Smooth muscle cell (in vitro differentiated cells): ENCODE measurements at regions not wholly inside any gene's neighbourhood (a gene's known extent, or its start where the extent isn't known, plus 50 kb on each side); places are given as distances from the start of the nearest gene placed in this dataset.

Experiments used
- DNase-seq: peaks from one replicate; lab custom pipeline; 2025; ENCODE audit not compliant: unreplicated experiment; lab: John Stamatoyannopoulos, UW
- H2AFZ ChIP-seq: fragments of 200-600 bp; sonication (generic); 2 replicates; pipeline ENCODE4 v1.6.0; 2016; ENCODE audit warnings: antibody characterized with exemption, low read depth, mild to moderate bottlenecking
- H3F3A ChIP-seq: fragments of 200-600 bp; sonication (generic); 2 replicates; pipeline ENCODE4 v1.6.0; 2017; ENCODE audit warnings: antibody characterized with exemption, low read depth
- H3K27ac ChIP-seq: fragments of 200-600 bp; sonication (generic); 2 replicates; pipeline ENCODE4 v1.5.1; 2016; ENCODE audit warnings: low read depth, mild to moderate bottlenecking
- H3K27me3 ChIP-seq: fragments of 200-600 bp; sonication (generic); 2 replicates; pipeline ENCODE4 v1.6.1; 2016; ENCODE audit warnings: low read depth, mild to moderate bottlenecking
- H3K36me3 ChIP-seq: fragments of 200-600 bp; sonication (generic); 2 replicates; pipeline ENCODE4 v1.5.1; 2016; ENCODE audit warnings: low read depth
- H3K4me1 ChIP-seq: fragments of 200-600 bp; sonication (generic); 2 replicates; pipeline ENCODE4 v1.5.1; 2016; ENCODE audit warnings: low read depth
- H3K4me2 ChIP-seq: fragments of 200-600 bp; sonication (generic); 2 replicates; pipeline ENCODE4 v1.6.0; 2016; ENCODE audit warnings: mild to moderate bottlenecking
- H3K4me3 ChIP-seq: fragments of 200-600 bp; sonication (generic); 2 replicates; pipeline ENCODE4 v1.5.1; 2016; ENCODE audit warnings: mild to moderate bottlenecking
- H3K79me2 ChIP-seq: fragments of 200-600 bp; sonication (generic); 2 replicates; pipeline ENCODE4 v1.6.0; 2016; ENCODE audit warnings: low read depth, mild to moderate bottlenecking
- H3K9ac ChIP-seq: fragments of 200-600 bp; sonication (generic); 2 replicates; pipeline ENCODE4 v1.6.0; 2016; ENCODE audit warnings: low read depth
- H3K9me3 ChIP-seq: fragments of 200-600 bp; sonication (generic); replicated peaks from 2 replicates; pipeline ENCODE4 v1.5.1; 2016; ENCODE audit warnings: low read depth
- H4K20me1 ChIP-seq: fragments of 200-600 bp; sonication (generic); 2 replicates; pipeline ENCODE4 v1.6.0; 2016; ENCODE audit warnings: low read depth
- WGBS: methylation state at CpG from one replicate; pipeline ENCODE4 v1.1.7; 2016; ENCODE audit warnings: low lambda C conversion rate; 5-methylcytosine and 5-hydroxymethylcytosine counted together
- TF ChIP-seq, protein P1 (sequence below): fragments of 200-600 bp; sonication (generic); IDR thresholded peaks from 2 replicates; pipeline ENCODE4 v1.5.1; 2017; ENCODE audit warnings: borderline replicate concordance, mild to moderate bottlenecking, antibody characterized with exemption; ENCODE audit not compliant: insufficient read depth, poor library complexity, severe bottlenecking

DNA sequence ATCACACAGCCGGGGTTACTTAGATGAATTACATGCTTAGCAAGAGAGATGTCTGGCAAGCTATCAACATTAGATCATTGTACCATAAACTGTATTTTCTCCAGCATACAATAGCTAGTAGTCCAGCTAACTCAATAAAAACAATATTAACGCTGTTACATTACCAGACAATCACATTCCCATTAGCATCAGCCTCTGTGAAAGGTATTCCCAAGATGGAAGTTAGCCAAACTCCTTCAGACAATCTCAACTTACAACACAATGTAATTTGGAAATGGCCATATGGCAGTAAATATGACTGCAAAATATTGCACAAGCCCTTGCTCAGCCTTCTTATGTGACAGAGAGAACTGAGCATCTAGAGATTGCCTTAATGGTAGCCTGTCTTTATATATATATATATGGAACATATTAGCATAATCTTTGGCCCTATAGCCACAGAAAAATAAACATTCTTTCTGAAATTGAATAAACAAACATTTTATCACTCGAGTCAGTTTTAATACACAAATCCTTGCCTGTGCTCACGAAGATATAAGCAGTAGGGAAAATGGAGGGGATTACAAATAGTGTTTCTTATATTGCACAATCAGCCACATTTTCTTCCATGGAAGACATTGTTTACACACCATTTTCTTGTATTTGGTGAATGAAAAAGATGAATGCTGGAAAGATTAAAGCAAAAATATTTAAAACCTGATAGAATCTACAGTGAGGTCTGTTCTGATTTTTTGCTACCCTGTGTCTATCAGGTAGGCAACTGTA, 1060.5 kb downstream of the DIAPH3 start:
- no peak for DNase-seq
- Histone ChIP-seq H3K27me3 (no peaks in the 10 kb centered on the region), H3K36me3 (no peaks in the 10 kb centered on the region), H3K4me3 (no peak overlapping the region), H2AFZ (peak overlapping the region; percentile 29), H3K79me2 (no peaks in the 10 kb centered on the region), H3K27ac (peak overlapping the region; percentile 63), H3K4me1 (peaks cover 10% of the 10 kb centered on the region), H3K9ac (no peak overlapping the region), H3F3A (no peaks in the 10 kb centered on the region), H4K20me1 (no peaks in the 10 kb centered on the region), H3K9me3 (no peaks in the 10 kb centered on the region), H3K4me2 (peak overlapping the region; percentile 48)
- WGBS: 44% methylated on average over 4 of the region's 4 CpGs
- TF ChIP-seq, protein P1, sequence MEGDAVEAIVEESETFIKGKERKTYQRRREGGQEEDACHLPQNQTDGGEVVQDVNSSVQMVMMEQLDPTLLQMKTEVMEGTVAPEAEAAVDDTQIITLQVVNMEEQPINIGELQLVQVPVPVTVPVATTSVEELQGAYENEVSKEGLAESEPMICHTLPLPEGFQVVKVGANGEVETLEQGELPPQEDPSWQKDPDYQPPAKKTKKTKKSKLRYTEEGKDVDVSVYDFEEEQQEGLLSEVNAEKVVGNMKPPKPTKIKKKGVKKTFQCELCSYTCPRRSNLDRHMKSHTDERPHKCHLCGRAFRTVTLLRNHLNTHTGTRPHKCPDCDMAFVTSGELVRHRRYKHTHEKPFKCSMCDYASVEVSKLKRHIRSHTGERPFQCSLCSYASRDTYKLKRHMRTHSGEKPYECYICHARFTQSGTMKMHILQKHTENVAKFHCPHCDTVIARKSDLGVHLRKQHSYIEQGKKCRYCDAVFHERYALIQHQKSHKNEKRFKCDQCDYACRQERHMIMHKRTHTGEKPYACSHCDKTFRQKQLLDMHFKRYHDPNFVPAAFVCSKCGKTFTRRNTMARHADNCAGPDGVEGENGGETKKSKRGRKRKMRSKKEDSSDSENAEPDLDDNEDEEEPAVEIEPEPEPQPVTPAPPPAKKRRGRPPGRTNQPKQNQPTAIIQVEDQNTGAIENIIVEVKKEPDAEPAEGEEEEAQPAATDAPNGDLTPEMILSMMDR: no peak

DNA sequence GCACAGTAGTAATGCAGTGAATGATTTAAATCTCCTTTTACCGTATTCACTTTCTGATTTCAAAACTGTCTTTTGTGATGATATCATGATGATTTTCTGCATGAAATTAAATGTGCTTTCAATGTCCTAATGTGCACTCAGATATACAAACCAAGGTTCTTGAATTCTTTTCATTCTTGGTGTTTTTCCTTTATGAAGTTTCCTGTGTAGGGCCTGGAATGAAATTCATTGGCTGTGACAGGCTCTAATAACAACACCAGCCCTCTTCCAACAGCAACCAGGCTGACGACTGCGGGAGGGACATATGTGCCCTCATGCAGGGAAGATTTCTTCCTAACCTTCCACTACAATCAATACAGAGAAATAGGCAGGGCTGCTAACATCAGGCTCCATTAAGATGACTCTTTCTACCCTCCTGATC, 1052.0 kb downstream of the DIAPH3 start:
- no peaks in the 10 kb centered on the region for H3K27me3 ChIP-seq
- 19% methylated on average over 3 of the region's 3 CpGs for WGBS
- peaks cover 24% of the 10 kb centered on the region for H3K4me1 ChIP-seq
- no peaks in the 10 kb centered on the region for H3K79me2 ChIP-seq
- no peaks in the 10 kb centered on the region for H3K36me3 ChIP-seq
- H4K20me1 ChIP-seq: no peaks in the 10 kb centered on the region
- H3K27ac ChIP-seq: peak overlapping the region; percentile 95
- no peak overlapping the region for H3K4me3 ChIP-seq
- H3K4me2 ChIP-seq: peak overlapping the region; percentile 64
- H2AFZ ChIP-seq: no peak overlapping the region
- DNase-seq: no peak
- H3K9ac ChIP-seq: no peak overlapping the region
- peaks cover 14% of the 10 kb centered on the region for H3F3A ChIP-seq
- TF ChIP-seq, protein P1: no peak
- H3K9me3 ChIP-seq: no peaks in the 10 kb centered on the region

DNA sequence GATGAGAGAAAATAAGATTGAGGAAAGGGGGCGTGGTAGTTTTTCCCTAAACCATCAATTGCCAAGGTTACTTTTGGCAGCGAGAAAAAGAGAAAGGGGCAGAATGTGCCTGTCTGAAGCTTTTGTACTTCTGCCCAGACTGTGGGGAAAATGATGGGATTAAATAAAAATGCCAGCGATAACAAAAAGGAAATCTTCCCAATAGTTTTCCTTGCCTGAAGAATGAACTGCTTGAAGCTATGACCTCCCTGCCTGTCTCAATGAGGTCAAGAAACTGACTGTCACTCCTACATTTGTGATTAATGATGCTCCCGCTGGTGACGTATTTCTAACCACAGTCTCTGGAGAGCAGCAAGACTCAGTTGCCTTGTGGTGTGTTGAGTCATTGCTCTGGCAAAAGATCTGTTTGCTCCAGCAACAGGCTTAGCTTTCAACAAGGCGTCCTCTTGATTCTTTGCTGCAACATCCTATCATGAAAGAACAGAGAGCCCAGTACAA, 1051.5 kb downstream of the DIAPH3 start:
- DNase-seq: no peak
- 39% methylated on average over 6 of the region's 6 CpGs for WGBS
- TF ChIP-seq, protein P1: no peak
- no peak overlapping the region for H3K9ac ChIP-seq
- peaks cover 24% of the 10 kb centered on the region for H3K4me1 ChIP-seq
- peak overlapping the region; percentile 95 for H3K27ac ChIP-seq
- peaks cover 14% of the 10 kb centered on the region for H3F3A ChIP-seq
- no peak overlapping the region for H3K4me3 ChIP-seq
- no peak overlapping the region for H2AFZ ChIP-seq
- no peaks in the 10 kb centered on the region for H4K20me1 ChIP-seq
- no peaks in the 10 kb centered on the region for H3K27me3 ChIP-seq
- H3K79me2 ChIP-seq: no peaks in the 10 kb centered on the region
- no peaks in the 10 kb centered on the region for H3K36me3 ChIP-seq
- H3K4me2 ChIP-seq: peak overlapping the region; percentile 64
- H3K9me3 ChIP-seq: no peaks in the 10 kb centered on the region
